Effector memory CD8-positive, alpha-beta T cell (primary cell): ENCODE measurements at regions not wholly inside any gene's neighbourhood (a gene's known extent, or its start where the extent isn't known, plus 50 kb on each side); places are given as distances from the start of the nearest gene placed in this dataset.

ENCODE experiments used
- ATAC-seq: fragments of 150-1000 bp; cut with Tn5 transposase; replicated peaks from 2 replicates; pipeline ENCODE4 v1.10.0; 2021; ENCODE audit warnings: mild to moderate bottlenecking, moderate library complexity
- DNase-seq, 3 experiments: peaks; one replicate each; pipeline ENCODE4 v3.0.0; 2021
- H3K27ac Mint-ChIP-seq, 2 donors: one replicate each; pipeline ENCODE4 v1.8.0; 2022; ENCODE audit warnings: mild to moderate bottlenecking in 2 of 2, mixed read lengths in 2 of 2, moderate library complexity in 2 of 2
- H3K27me3 Mint-ChIP-seq, 2 donors: one replicate each; pipeline ENCODE4 v1.8.0; 2022; ENCODE audit warnings: mixed read lengths in 2 of 2
- H3K36me3 Mint-ChIP-seq: one replicate; pipeline ENCODE4 v1.8.0; 2022; ENCODE audit warnings: mild to moderate bottlenecking, moderate library complexity, mixed read lengths; ENCODE audit not compliant: insufficient read depth
- H3K4me1 Mint-ChIP-seq, 2 donors: one replicate each; pipeline ENCODE4 v1.8.0; 2022; ENCODE audit warnings: low read depth in 2 of 2, mixed read lengths in 2 of 2
- H3K4me3 Mint-ChIP-seq, 2 donors: one replicate each; pipeline ENCODE4 v1.8.0; 2022; ENCODE audit warnings: mild to moderate bottlenecking in 2 of 2, mixed read lengths in 2 of 2, moderate library complexity in 2 of 2
- H3K9me3 Mint-ChIP-seq, 2 donors: one replicate each; pipeline ENCODE4 v1.8.0; 2022; ENCODE audit warnings: mixed read lengths in 2 of 2

- Mint-ChIP-seq H3K27me3 (no peaks in the 10 kb centered on the region), H3K36me3 (no peaks in the 10 kb centered on the region), H3K9me3 (peaks cover 0 to 2% of the 10 kb centered on the region in 2 donors), H3K27ac (no peak overlapping the region), H3K4me3 (no peak overlapping the region), H3K4me1 (no peaks in the 10 kb centered on the region)
- DNase-seq (no peak), ATAC-seq (no peak)
These were observed 436.5 kb upstream of the DAB1 start for GRCh38 chr1:57860325-57860724.

GRCh38 chr1:57858740-57859139 is 434.9 kb upstream of the DAB1 start:
- Mint-ChIP-seq H3K27ac (no peak overlapping the region), H3K27me3 (no peaks in the 10 kb centered on the region), H3K4me3 (no peak overlapping the region), H3K36me3 (no peaks in the 10 kb centered on the region), H3K9me3 (peaks cover 0 to 2% of the 10 kb centered on the region in 2 donors), H3K4me1 (no peaks in the 10 kb centered on the region)
- DNase-seq (no peak), ATAC-seq (no peak)

DNA sequence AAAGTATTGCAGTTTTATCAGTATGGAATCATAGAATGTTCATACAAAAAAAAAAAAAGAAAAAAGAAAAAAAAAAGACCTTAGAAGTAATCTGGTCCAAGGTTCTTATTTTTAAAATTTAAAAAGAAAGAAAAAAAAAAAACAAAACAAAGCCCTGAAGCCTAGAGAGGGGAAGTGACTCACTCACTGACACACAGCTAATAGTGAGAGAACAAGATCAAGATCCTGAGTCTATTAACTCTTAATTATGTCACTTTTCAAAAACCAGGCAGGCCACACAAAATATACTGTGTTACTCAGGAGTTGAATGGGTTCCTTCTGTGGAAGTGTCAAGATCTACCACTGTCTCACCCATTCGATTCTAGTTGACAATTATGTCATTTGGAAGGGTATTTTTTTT is 433.9 kb upstream of the DAB1 start:
- Mint-ChIP-seq H3K9me3 (peaks cover 0 to 2% of the 10 kb centered on the region in 2 donors), H3K27ac (no peak overlapping the region), H3K4me3 (no peak overlapping the region), H3K36me3 (no peaks in the 10 kb centered on the region), H3K27me3 (no peaks in the 10 kb centered on the region), H3K4me1 (no peaks in the 10 kb centered on the region)
- DNase-seq, result no peak
- no peak for ATAC-seq

DNA sequence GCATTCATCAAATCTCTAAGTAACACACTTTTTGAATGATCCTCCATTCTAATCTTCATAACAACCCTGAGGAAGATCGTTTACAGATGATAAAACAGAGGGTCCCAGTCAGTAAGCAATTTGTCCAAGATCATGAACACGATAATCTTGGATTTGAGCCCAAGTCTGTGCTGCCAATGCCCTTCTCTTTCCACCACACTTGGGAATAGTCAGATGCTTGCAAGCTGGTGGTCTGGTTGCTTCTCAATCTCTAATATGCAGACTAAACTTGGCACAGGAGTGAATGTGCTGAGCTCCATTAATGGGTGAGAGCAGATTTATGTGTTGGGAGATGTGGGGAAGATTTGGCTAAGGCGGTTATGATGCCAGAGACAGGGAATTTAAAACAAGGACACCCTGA is 430.6 kb upstream of the DAB1 start:
- no peaks in the 10 kb centered on the region for H3K4me1 Mint-ChIP-seq
- no peak for DNase-seq
- no peak for ATAC-seq
- H3K4me3 Mint-ChIP-seq, result no peak overlapping the region
- H3K27me3 Mint-ChIP-seq, result peaks cover 11 to 12% of the 10 kb centered on the region in 2 donors
- H3K36me3 Mint-ChIP-seq, result no peaks in the 10 kb centered on the region
- H3K9me3 Mint-ChIP-seq, result peaks cover 0 to 2% of the 10 kb centered on the region in 2 donors
- no peak overlapping the region for H3K27ac Mint-ChIP-seq

DNA sequence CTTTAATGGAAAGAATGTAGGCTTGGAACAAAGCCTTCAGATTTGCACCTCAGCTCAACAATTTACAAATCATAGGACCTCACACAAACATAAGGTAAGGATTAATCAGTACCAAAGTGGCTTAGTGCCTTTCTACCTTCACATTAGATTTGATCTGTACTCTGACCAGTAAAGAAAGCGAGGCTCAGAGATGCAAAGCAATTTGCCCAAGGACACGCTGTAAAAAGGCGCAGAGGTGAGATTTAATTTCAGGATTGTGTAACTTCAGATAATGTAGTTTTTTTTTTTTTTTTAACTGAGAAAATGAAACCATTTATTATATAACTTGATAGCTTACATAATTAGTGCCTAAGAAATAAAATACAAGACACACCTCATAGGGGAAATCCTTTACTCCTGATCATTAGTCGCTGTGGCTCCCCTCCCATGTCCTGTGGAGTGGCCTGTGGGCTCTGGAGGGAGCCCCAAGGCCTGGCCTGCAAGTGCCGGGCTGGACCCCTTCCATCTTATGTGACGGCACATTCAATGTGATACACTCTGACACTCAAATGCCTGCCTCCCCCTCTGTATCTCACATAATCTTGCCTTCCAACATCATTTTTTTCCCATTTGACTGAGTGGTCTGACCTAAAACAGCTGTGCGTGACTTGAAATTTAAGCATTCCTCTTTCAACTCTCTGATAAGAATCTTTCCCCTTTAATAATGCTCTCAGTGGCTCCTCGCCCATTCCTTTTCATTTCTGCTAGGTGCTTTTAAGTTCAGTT is 426.5 kb upstream of the DAB1 start:
- Mint-ChIP-seq H3K4me3 (no peak overlapping the region), H3K4me1 (no peaks in the 10 kb centered on the region), H3K36me3 (no peaks in the 10 kb centered on the region), H3K9me3 (peaks cover 0 to 1% of the 10 kb centered on the region in 2 donors), H3K27me3 (peaks cover 11 to 12% of the 10 kb centered on the region in 2 donors), H3K27ac (no peak overlapping the region)
- no peak for DNase-seq
- ATAC-seq, result no peak

- no peak overlapping the region for H3K27ac Mint-ChIP-seq
- ATAC-seq (no peak), DNase-seq (no peak)
- H3K27me3 Mint-ChIP-seq, result peaks cover 11 to 12% of the 10 kb centered on the region in 2 donors
- H3K4me1 Mint-ChIP-seq, result no peaks in the 10 kb centered on the region
- H3K9me3 Mint-ChIP-seq, result peaks cover 0 to 1% of the 10 kb centered on the region in 2 donors
- no peaks in the 10 kb centered on the region for H3K36me3 Mint-ChIP-seq
- no peak overlapping the region for H3K4me3 Mint-ChIP-seq
These were observed 424.5 kb upstream of the DAB1 start for GRCh38 chr1:57848406-57848805.

- ATAC-seq (no peak), DNase-seq (no peak)
- Mint-ChIP-seq H3K36me3 (no peaks in the 10 kb centered on the region), H3K4me3 (no peak overlapping the region), H3K4me1 (no peaks in the 10 kb centered on the region), H3K27ac (no peak overlapping the region), H3K27me3 (no peaks in the 10 kb centered on the region), H3K9me3 (peaks cover 0 to 3% of the 10 kb centered on the region in 2 donors)
These were observed 421.2 kb upstream of the DAB1 start for GRCh38 chr1:57845041-57845440.

DNA sequence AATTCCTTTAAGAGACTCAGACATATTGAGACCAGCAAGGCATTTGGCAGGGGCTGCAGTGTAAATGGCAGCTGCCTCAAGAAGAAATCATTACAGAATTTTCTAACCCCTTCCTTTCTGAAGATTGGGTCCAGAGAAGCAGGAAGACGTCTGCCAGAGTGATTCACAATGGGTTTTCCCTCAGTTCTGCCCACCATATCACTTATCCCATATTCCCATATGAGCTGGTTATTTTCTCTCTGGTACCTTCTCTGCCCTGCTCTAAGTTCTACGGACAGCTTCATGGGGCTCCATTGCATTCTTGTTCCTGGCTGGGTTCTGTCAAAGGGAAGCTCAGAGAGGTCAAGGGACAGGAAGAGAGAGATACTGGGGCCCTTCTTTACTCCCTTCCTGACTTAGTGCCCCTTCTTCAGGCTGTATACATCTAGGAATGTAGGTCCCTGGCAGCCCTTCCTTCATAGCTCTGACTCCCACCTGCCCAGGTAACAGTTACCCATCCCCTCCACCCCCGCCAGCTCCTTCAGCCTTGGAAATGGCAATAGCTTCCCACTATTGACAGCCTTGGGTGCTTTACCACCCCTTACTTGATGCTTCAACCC is 420.6 kb upstream of the DAB1 start:
- H3K4me3 Mint-ChIP-seq, result no peak overlapping the region
- DNase-seq, result no peak
- ATAC-seq, result no peak
- H3K9me3 Mint-ChIP-seq, result peaks cover 0 to 3% of the 10 kb centered on the region in 2 donors
- H3K4me1 Mint-ChIP-seq, result no peaks in the 10 kb centered on the region
- no peaks in the 10 kb centered on the region for H3K27me3 Mint-ChIP-seq
- H3K36me3 Mint-ChIP-seq, result no peaks in the 10 kb centered on the region
- H3K27ac Mint-ChIP-seq, result no peak overlapping the region

- H3K4me1 Mint-ChIP-seq, result no peaks in the 10 kb centered on the region
- H3K27ac Mint-ChIP-seq, result no peak overlapping the region
- H3K27me3 Mint-ChIP-seq, result no peaks in the 10 kb centered on the region
- H3K9me3 Mint-ChIP-seq, result peaks cover 0 to 3% of the 10 kb centered on the region in 2 donors
- no peak for DNase-seq
- no peak overlapping the region for H3K4me3 Mint-ChIP-seq
- H3K36me3 Mint-ChIP-seq, result no peaks in the 10 kb centered on the region
- no peak for ATAC-seq
These were observed 419.9 kb upstream of the DAB1 start for GRCh38 chr1:57843760-57844159.

- peaks cover 6 to 7% of the 10 kb centered on the region in 2 donors for H3K9me3 Mint-ChIP-seq
- ATAC-seq (no peak), DNase-seq (no peak)
- H3K4me1 Mint-ChIP-seq, result no peaks in the 10 kb centered on the region
- no peak overlapping the region for H3K4me3 Mint-ChIP-seq
- H3K36me3 Mint-ChIP-seq, result no peaks in the 10 kb centered on the region
- no peak overlapping the region for H3K27ac Mint-ChIP-seq
- peaks cover 10 to 19% of the 10 kb centered on the region in 2 donors for H3K27me3 Mint-ChIP-seq
These were observed 415.7 kb upstream of the DAB1 start for GRCh38 chr1:57839526-57839925.

GRCh38 chr1:57839067-57839466 is 415.2 kb upstream of the DAB1 start:
- Mint-ChIP-seq H3K9me3 (peaks cover 6 to 7% of the 10 kb centered on the region in 2 donors), H3K27me3 (peaks cover 10 to 19% of the 10 kb centered on the region in 2 donors), H3K4me3 (no peak overlapping the region), H3K36me3 (no peaks in the 10 kb centered on the region), H3K27ac (no peak overlapping the region), H3K4me1 (no peaks in the 10 kb centered on the region)
- DNase-seq (no peak), ATAC-seq (no peak)

DNA sequence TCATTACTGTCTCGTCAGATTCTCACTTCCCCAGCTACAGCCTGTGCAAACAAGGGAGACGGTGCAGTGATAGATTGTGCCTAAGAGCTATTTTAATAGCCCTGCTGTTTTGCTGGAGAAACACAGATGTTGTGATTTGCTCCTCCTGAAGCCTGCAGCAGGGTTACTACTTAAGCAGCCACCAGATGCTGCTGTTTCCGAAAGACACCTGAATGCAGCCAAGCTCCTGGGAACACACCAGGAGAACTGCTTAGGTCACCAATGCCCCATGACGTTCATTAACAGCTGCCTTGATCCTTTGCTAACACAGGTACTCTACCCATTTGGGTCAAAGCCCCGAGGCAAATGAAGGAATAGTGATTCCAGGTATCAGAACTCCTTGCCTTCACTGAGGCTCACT is 411.8 kb upstream of the DAB1 start:
- H3K27me3 Mint-ChIP-seq, result peaks cover 10 to 19% of the 10 kb centered on the region in 2 donors
- ATAC-seq (no peak), DNase-seq (no peak)

GRCh38 chr1:57833296-57833695 is 409.4 kb upstream of the DAB1 start:
- ATAC-seq, result no peak
- no peaks in the 10 kb centered on the region for H3K36me3 Mint-ChIP-seq
- no peaks in the 10 kb centered on the region for H3K4me1 Mint-ChIP-seq

More for the DNA sequence above, 411.8 kb upstream of the DAB1 start:
- no peaks in the 10 kb centered on the region for H3K36me3 Mint-ChIP-seq
- H3K9me3 Mint-ChIP-seq, result peaks cover 4 to 7% of the 10 kb centered on the region in 2 donors
- H3K27ac Mint-ChIP-seq, result no peak overlapping the region
- no peaks in the 10 kb centered on the region for H3K4me1 Mint-ChIP-seq
- H3K4me3 Mint-ChIP-seq, result no peak overlapping the region

GRCh38 chr1:57832612-57833011 is 408.8 kb upstream of the DAB1 start:
- Mint-ChIP-seq H3K27ac (no peak overlapping the region), H3K9me3 (peaks cover 4 to 14% of the 10 kb centered on the region in 2 donors)

More at GRCh38 chr1:57833296-57833695, 409.4 kb upstream of the DAB1 start:
- DNase-seq, result no peak
- Mint-ChIP-seq H3K4me3 (no peak overlapping the region), H3K9me3 (peaks cover 4 to 14% of the 10 kb centered on the region in 2 donors), H3K27me3 (peaks cover 10 to 19% of the 10 kb centered on the region in 2 donors), H3K27ac (no peak overlapping the region)

More at GRCh38 chr1:57832612-57833011, 408.8 kb upstream of the DAB1 start:
- Mint-ChIP-seq H3K4me3 (no peak overlapping the region), H3K4me1 (no peaks in the 10 kb centered on the region), H3K36me3 (no peaks in the 10 kb centered on the region), H3K27me3 (peaks cover 10 to 13% of the 10 kb centered on the region in 2 donors)
- DNase-seq (no peak), ATAC-seq (no peak)
